ENCODE measurements at regions not wholly inside any gene's neighbourhood (a gene's known extent, or its start where the extent isn't known, plus 50 kb on each side); places are given as distances from the start of the nearest gene placed in this dataset.
"Not testable (repeated sequence)": the region's sequence is repeated elsewhere in the genome, so short reads cannot be mapped to it uniquely, and the experiment has no call there.

DNA sequence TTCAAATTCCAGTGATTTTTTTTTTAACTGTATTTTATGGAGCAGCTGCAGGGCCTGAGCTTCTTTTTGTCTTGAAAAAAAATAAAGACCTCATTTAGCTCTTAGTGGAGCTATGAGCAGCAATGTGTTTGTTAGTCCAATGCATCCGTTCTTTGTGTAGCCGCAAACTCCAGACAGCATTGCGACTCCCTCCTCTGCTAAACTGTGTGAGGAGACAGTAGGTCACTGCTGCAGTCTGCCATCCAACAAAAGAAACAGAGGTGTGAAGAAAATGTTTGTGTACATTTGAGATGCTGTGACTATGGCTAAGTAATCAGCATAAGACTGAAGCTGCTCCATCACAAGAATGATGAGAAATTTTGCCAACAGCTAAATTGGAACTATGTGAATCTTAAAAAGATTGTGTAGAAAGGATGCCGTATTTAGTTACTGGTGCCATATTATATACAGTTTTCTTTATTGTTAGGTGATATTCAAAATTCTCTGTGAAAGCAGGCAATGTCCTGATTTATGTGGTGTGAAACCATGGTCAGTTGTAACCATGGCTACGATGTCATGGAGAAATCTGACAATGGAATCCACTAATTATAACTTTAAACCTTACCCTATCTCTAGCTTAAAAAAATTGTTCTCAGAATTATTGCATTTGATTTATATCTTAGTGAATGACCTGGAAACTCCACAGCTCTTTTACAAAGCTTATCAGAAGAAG lies 428.8 kb upstream of the EPHA7 start:
- Histone ChIP-seq H2AFZ (no peak overlapping the region), H3K79me2 (no peaks in the 10 kb centered on the region), H3K36me3 (ENCODE audit: control insufficient read depth, insufficient read depth, low read length) (no peaks in the 10 kb centered on the region), H3K4me2 (ENCODE audit: low read length) (no peak overlapping the region), H3K9ac (no peak overlapping the region), H3K27ac (no peak overlapping the region), H3K4me3 (ENCODE audit: low read depth, low read length) (no peak overlapping the region), H3K9me3 (ENCODE audit: control insufficient read depth, low read length) (no peaks in the 10 kb centered on the region), H3K27me3 (ENCODE audit: control insufficient read depth, insufficient read depth, low read length) (no peaks in the 10 kb centered on the region), H3K4me1 (no peaks in the 10 kb centered on the region)
- TF ChIP-seq, protein P1, sequence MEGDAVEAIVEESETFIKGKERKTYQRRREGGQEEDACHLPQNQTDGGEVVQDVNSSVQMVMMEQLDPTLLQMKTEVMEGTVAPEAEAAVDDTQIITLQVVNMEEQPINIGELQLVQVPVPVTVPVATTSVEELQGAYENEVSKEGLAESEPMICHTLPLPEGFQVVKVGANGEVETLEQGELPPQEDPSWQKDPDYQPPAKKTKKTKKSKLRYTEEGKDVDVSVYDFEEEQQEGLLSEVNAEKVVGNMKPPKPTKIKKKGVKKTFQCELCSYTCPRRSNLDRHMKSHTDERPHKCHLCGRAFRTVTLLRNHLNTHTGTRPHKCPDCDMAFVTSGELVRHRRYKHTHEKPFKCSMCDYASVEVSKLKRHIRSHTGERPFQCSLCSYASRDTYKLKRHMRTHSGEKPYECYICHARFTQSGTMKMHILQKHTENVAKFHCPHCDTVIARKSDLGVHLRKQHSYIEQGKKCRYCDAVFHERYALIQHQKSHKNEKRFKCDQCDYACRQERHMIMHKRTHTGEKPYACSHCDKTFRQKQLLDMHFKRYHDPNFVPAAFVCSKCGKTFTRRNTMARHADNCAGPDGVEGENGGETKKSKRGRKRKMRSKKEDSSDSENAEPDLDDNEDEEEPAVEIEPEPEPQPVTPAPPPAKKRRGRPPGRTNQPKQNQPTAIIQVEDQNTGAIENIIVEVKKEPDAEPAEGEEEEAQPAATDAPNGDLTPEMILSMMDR (IDR thresholded peaks at IDR 0.05), result no peak

DNA sequence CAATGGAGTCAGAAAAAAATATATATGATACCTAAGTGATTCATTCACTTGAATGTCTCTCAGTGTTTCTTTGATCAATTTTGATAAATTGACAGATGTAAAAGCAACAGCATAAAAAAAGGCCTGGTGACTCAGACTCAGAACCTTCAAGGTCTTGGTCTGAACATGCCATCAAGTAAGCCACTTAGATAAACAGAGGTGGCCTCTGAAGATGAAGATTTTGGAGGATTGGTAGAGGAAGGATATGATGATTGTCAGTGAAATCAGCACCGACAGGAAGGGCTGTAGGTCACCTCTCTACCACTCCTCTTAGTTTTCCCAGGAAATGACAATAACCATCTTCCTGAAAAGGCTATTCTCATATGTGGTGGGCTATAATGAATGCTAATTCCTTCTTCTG lies 422.8 kb upstream of the EPHA7 start:
- Histone ChIP-seq H3K79me2 (no peaks in the 10 kb centered on the region), H3K9ac (no peak overlapping the region), H3K4me3 (ENCODE audit: low read depth, low read length) (no peak overlapping the region), H2AFZ (no peak overlapping the region), H3K9me3 (ENCODE audit: control insufficient read depth, low read length) (no peaks in the 10 kb centered on the region), H3K27me3 (ENCODE audit: control insufficient read depth, insufficient read depth, low read length) (no peaks in the 10 kb centered on the region), H3K4me2 (ENCODE audit: low read length) (no peak overlapping the region), H3K4me1 (no peaks in the 10 kb centered on the region), H3K36me3 (ENCODE audit: control insufficient read depth, insufficient read depth, low read length) (no peaks in the 10 kb centered on the region), H3K27ac (no peak overlapping the region)
- TF ChIP-seq, protein P1 (IDR thresholded peaks at IDR 0.05), result no peak

DNA sequence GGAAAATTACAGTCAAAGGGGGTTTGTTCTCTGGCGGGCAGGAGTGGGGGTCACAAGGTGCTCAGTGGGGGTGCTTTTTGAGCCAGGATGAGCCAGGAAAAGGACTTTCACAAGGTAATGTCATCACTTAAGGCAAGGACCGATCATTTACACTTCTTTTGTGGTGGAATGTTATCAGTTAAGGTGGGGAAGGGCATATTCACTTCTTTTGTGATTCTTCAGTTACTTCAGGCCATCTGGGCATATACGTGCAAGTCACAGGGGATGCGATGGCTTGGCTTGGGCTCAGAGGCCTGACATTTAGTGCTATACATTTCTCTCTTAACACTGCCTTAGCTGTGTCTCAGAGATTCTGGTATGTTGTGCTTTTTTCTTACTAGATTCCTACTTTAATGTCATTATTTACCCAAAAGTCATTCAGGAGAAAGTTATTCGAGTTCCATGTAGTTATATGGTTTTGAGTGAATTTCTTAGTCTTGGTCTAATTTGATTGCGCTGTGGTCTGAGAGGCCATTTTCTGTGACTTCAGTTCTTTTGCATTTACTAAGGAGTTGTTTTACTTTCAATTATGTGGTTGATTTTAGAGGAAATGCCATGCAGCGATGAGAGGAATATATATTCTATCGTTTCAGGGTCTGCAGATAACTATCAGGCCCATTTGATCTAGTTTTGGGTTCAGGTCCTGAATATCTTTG lies 416.2 kb upstream of the EPHA7 start:
- H3K4me3 ChIP-seq (ENCODE audit: low read depth, low read length); H3K36me3 ChIP-seq (ENCODE audit: control insufficient read depth, insufficient read depth, low read length); H2AFZ ChIP-seq; H3K4me1 ChIP-seq; H3K27me3 ChIP-seq (ENCODE audit: control insufficient read depth, insufficient read depth, low read length); H3K4me2 ChIP-seq (ENCODE audit: low read length); H3K9ac ChIP-seq; H3K79me2 ChIP-seq; H3K27ac ChIP-seq; H3K9me3 ChIP-seq (ENCODE audit: control insufficient read depth, low read length): not testable (repeated sequence)

DNA sequence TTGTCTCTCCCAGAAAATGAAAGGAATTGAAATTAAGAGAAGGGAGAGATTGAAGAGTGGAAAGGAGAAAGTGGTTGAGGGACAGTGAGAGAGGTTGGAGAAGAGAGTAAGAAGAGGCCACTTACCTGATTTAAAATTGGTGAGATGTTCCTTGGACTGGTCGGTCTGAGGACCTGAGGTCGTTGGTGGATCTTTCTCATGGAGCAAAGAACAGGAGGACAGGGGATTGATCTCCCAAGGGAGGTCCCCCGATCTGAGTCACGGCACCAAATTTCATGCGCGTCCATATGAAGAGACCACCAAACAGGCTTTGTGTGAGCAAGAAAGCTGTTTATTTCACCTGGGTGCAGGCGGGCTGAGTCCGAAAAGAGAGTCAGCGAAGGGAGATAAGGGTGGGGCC lies 415.7 kb upstream of the EPHA7 start:
- not testable (repeated sequence) for H3K4me3 ChIP-seq (ENCODE audit: low read depth, low read length); H3K4me1 ChIP-seq; H3K9me3 ChIP-seq (ENCODE audit: control insufficient read depth, low read length); H3K4me2 ChIP-seq (ENCODE audit: low read length); H3K27ac ChIP-seq; H2AFZ ChIP-seq; H3K27me3 ChIP-seq (ENCODE audit: control insufficient read depth, insufficient read depth, low read length); H3K9ac ChIP-seq; H3K79me2 ChIP-seq; H3K36me3 ChIP-seq (ENCODE audit: control insufficient read depth, insufficient read depth, low read length)

- H3K27ac ChIP-seq; H3K4me3 ChIP-seq (ENCODE audit: low read depth, low read length); H3K4me2 ChIP-seq (ENCODE audit: low read length); H3K9ac ChIP-seq; H3K4me1 ChIP-seq; H3K36me3 ChIP-seq (ENCODE audit: control insufficient read depth, insufficient read depth, low read length); H2AFZ ChIP-seq; H3K27me3 ChIP-seq (ENCODE audit: control insufficient read depth, insufficient read depth, low read length); H3K9me3 ChIP-seq (ENCODE audit: control insufficient read depth, low read length); H3K79me2 ChIP-seq: not testable (repeated sequence)
Observed at GRCh38 chr6:93833326-93833725, 414.0 kb upstream of the EPHA7 start.

GRCh38 chr6:93829757-93830156 lies 410.4 kb upstream of the EPHA7 start:
- H3K9ac ChIP-seq; H3K4me3 ChIP-seq (ENCODE audit: low read depth, low read length); H3K4me2 ChIP-seq (ENCODE audit: low read length); H3K4me1 ChIP-seq; H3K36me3 ChIP-seq (ENCODE audit: control insufficient read depth, insufficient read depth, low read length); H3K27ac ChIP-seq; H3K27me3 ChIP-seq (ENCODE audit: control insufficient read depth, insufficient read depth, low read length); H3K79me2 ChIP-seq; H3K9me3 ChIP-seq (ENCODE audit: control insufficient read depth, low read length); H2AFZ ChIP-seq: not testable (repeated sequence)
